Astrocyte of the spinal cord (primary cell): ENCODE measurements at regions not wholly inside any gene's neighbourhood (a gene's known extent, or its start where the extent isn't known, plus 50 kb on each side); places are given as distances from the start of the nearest gene placed in this dataset.
"Not testable (repeated sequence)": the region's sequence is repeated elsewhere in the genome, so short reads cannot be mapped to it uniquely, and the experiment has no call there.

ENCODE experiments used
- DNase-seq: peaks from one replicate; pipeline ENCODE4 v3.0.0; 2011; ENCODE audit warnings: low read depth, low spot score
- H3K4me3 ChIP-seq: 2 replicates; pipeline ENCODE4 v1.5.1; 2011; ENCODE audit warnings: low read depth, mild to moderate bottlenecking, low read length, moderate library complexity
- in situ Hi-C: cut with HindIII; loops from 2 replicates; pipeline ENCODE4 v1.10.0; 2017; ENCODE audit warnings: low sequenced_read_pairs
- TF ChIP-seq, protein P1 (sequence below): IDR thresholded peaks from 2 replicates; pipeline ENCODE4 v1.5.1; 2012; ENCODE audit warnings: low read depth, mild to moderate bottlenecking, low read length, inconsistent platforms

DNA sequence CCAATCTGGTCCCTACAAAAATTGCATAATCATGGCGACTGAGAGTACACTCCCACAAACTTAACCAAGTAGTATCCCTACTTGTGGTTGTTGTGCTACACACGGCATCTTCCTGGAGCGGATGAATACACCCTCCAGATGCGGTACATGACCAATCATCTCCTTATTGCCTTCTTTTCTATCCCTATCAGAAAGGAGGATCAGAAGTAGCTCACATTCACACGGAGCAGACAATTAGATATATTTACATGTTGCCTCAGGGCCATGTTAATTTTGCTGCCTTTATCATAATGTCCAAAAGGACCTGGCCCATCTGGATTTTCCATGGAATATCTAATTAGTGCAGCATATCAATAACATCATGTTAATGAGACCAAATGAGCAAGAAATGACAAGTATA lies 96.4 kb upstream of the RNU6-1 start:
- H3K4me3 ChIP-seq: no peak overlapping the region
- TF ChIP-seq, protein P1, sequence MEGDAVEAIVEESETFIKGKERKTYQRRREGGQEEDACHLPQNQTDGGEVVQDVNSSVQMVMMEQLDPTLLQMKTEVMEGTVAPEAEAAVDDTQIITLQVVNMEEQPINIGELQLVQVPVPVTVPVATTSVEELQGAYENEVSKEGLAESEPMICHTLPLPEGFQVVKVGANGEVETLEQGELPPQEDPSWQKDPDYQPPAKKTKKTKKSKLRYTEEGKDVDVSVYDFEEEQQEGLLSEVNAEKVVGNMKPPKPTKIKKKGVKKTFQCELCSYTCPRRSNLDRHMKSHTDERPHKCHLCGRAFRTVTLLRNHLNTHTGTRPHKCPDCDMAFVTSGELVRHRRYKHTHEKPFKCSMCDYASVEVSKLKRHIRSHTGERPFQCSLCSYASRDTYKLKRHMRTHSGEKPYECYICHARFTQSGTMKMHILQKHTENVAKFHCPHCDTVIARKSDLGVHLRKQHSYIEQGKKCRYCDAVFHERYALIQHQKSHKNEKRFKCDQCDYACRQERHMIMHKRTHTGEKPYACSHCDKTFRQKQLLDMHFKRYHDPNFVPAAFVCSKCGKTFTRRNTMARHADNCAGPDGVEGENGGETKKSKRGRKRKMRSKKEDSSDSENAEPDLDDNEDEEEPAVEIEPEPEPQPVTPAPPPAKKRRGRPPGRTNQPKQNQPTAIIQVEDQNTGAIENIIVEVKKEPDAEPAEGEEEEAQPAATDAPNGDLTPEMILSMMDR: no peak
- DNase-seq: no peak
- in situ Hi-C loops: no loop called here

DNA sequence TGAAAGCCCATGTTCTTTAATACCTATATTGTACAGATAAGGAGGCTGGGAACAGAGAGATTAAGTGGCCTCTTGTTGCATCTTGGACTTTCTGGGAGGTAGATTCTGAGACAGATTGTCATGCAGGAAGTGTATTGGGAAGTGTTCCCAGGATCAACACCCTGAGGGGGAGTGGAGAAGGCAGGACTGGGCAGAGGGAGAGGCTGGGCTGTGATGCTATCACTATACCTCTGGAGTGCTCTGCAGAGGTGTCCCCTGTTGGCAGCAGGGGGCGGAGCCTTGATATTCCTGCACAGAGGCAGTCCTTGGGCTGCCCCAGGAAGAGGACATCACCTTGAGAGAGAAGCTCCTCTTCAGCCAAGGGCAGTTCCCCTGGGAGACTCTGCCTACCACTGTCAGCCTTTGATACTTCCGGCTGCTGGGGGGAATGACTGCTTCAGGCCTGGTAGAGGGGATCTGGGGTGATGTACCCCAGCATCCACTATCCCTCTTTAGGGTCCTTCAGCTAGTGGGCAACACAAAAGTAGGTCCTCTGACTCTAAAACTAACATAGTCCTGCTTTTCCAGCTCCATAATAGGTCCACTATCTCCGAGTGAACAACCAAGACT lies 97.4 kb upstream of the RNU6-1 start:
- no peak for DNase-seq
- in situ Hi-C loops: no loop called here
- TF ChIP-seq, protein P1: no peak
- no peak overlapping the region for H3K4me3 ChIP-seq

DNA sequence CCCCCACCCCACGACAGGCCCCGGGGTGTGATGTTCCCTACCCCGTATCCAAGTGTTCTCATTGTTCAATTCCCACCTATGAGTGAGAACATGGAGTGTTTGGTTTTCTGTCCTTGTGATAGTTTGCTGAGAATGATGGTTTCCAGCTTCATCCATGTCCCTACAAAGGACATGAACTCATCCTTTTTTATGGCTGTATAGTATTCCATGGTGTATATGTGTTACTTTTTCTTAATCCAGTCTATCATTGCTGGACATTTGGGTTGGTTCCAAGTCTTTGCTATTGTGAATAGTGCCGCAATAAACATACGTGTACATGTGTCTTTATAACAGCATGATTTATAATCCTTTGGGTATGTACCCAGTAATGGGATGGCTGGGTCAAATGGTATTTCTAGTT lies 99.3 kb upstream of the RNU6-1 start:
- in situ Hi-C loops, DNase-seq, H3K4me3 ChIP-seq: not testable (repeated sequence)

DNA sequence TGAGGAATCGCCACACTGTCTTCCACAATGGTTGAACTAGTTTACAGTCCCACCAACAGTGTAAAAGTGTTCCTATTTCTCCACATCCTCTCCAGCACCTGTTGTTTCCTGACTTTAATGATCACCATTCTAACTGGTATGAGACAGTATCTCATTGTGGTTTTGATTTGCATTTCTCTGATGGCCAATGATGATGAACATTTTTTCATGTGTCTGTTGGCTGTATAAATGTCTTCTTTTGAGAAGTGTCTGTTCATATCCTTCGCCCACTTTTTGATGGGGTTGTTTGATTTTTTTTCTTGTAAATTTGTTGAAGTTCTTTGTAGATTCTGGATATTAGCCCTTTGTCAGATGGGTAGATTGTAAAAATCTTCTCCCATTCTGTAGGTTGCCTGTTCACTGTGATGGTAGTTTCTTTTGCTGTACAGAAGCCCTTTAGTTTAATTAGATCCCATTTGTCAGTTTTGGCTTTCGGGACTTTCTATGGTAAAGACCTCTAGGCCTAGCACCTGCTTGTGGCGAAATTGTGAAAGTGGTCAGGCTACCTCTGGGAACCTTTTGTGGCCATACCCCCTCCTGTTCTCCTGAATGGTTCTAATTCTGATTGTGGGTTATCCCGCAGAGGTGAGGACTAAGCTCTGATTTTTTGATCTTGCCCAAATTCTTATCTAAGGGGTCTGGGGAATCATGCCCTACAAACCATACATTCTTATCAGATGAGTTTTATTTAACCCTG lies 99.9 kb upstream of the RNU6-1 start:
- in situ Hi-C loops, DNase-seq, H3K4me3 ChIP-seq: not testable (repeated sequence)

DNA sequence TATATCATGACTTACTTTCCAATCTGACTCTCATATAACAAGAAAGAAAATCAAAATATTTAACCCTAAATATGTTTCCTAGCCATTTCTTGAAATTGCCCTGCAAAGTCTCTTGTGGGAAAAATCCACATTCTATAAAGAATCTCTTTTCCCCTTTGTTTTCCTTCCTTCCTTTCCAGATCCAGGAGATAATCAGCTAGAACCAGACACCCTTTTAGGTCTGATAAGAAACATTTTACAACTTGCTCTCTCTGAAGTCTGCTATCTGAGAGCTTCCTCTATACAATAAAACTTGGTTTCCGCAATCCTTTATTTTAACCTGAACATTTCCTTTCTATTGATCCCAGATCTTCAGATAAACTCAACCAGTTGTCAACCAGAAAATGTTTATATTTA lies 100.5 kb upstream of the RNU6-1 start:
- H3K4me3 ChIP-seq: no peak overlapping the region
- in situ Hi-C loops: no loop called here
- no peak for DNase-seq
- TF ChIP-seq, protein P1: no peak

DNA sequence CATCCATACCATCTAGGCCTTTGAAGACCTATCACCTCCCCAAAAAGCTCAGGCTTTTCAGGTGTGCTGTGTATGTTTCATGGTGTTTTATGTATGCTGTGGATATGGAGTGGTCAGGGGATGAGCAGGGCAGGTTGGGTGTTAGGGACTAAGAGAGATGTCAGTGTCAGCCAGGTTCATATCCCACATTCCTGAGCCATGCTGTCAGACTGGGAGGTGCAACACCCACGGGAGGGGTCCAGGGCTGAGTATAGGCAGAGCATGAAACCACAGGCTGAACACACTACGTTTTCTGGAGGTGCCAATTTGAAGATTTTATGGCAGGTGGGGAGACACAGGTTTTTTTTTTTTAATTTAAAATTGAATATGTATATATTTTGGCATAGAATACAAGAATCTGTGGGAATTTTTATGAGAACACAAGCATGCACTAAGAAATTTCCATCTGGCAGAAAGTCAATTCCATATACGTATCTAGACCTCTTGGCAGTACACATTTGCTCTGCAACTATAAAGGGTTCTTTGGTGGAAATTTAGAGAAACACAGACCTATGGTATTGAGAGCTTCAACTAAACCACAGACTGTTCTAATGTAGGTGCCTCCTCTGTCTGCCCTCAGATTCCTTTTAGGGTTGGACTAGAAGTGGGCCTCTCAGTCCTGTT lies 101.9 kb upstream of the RNU6-1 start:
- H3K4me3 ChIP-seq: no peak overlapping the region
- no peak for DNase-seq
- TF ChIP-seq, protein P1: no peak
- in situ Hi-C loops: no loop called here

DNA sequence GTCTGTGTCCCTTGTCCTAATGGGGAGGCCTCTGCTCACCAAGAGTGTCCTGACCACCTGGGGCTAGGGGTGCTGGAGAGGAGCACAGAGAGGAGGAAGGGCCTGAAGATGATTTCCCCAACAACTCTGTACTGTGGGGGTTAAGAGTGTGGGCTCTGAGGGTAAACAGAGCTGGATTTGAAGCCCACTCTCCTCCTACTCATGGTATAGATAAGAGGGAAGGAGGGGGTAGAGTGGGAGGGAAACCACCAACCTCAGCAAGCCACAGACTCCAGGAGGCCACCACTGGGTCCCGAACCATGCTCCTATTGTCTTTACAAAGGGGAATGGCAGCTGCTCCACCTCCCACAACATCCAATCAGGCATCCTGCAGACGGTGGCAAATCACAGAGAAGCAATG lies 103.6 kb upstream of the RNU6-1 start:
- no peak overlapping the region for H3K4me3 ChIP-seq
- in situ Hi-C loops: no loop called here
- TF ChIP-seq, protein P1: no peak
- no peak for DNase-seq
